GM19463 (cell line): ENCODE measurements at regions not wholly inside any gene's neighbourhood (a gene's known extent, or its start where the extent isn't known, plus 50 kb on each side); places are given as distances from the start of the nearest gene placed in this dataset.
"Not testable (repeated sequence)": the region's sequence is repeated elsewhere in the genome, so short reads cannot be mapped to it uniquely, and the experiment has no call there.

ENCODE experiments used
- ATAC-seq: cut with Tn5 transposase; IDR thresholded peaks from one replicate; pipeline ENCODE4 v1.9.1; 2021; ENCODE audit warnings: mild to moderate bottlenecking, moderate library complexity; ENCODE audit not compliant: unreplicated experiment

- ATAC-seq = no peak
Measured at GRCh38 chr4:83738895-83739294, 203.0 kb downstream of the GPAT3 start.

DNA sequence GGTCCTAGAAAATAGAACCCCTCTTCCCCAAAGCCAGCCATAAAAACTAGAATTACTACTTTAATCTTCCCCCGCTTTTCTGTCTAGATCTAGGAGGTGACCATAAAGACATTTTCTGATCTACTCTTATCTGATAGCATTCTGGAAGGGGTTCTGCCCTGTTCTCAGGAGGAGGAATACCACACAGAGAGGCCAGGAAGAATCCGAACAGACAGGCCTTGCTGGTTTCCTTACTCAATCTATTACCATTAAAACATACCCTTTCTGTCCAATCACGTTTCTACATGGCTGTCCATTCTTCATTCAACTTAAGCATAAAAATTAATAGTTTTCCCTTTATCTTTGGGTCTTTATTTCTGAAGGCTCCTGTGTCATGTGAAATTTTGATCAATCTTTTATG, 198.7 kb downstream of the GPAT3 start:
- ATAC-seq = no peak

- no peak for ATAC-seq
Measured at GRCh38 chr4:83732114-83732635, 196.3 kb downstream of the GPAT3 start.

- no peak for ATAC-seq
Measured at GRCh38 chr4:83731609-83732008, 195.7 kb downstream of the GPAT3 start.

GRCh38 chr4:83730958-83731357, 195.1 kb downstream of the GPAT3 start:
- ATAC-seq = not testable (repeated sequence)

DNA sequence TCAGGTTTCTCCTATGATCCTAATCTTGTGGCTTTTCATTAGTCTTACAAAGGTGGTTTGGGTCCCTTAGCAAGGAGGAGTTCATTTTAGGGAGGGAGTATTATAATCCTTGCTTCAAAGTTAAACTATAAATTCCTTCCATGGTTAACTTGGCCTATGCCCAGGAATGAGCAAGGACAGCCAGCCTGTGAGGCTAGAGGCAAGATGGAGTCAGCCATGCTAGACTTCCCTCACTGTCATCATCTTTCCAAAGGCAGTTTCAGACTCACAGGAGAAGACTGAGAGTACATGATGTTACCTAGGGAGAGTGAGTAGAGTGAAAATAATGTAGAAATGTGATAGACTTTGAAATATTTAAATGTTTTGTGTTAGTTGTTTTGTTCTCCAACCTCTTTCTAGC, 192.3 kb downstream of the GPAT3 start:
- no peak for ATAC-seq

DNA sequence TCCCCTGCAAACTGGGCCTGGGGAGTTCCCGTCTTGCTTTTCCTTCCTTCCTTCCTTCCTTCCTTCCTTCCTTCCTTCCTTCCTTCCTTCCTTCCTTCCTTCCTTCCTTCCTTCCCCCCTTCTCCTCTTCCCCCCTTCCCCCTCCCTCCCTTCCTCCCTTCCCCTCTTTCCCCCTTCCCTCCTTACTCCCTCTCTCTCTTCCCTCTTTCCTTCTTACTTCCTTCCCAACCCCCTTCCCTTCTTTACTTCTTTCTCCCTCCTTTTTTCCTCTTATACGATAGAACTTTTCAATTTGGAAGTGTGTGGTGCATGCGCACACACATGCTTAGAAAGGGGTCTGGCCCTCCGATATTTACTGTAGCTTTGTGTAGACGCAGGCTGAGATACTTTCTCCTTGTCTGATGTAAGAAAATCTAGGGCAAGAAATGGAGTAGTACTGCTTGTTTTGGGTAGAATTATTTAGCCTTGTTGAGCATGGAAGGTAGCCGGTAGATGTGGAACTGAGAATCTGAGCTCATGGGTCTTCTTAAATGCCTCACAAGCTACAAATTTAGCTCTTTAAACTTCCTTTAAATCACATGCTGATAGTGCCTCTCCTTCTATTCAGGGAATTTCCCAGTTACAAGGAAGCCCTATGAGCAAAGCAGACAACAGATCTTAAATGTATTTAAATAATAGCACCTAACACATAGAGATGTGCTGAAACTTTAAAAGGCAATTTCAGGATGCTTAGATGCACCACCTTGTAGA, 189.6 kb downstream of the GPAT3 start:
- ATAC-seq = no peak

- no peak for ATAC-seq
Measured at GRCh38 chr4:83724485-83725335, 188.8 kb downstream of the GPAT3 start.

- no peak for ATAC-seq
Measured at GRCh38 chr4:83723609-83724008, 187.7 kb downstream of the GPAT3 start.

DNA sequence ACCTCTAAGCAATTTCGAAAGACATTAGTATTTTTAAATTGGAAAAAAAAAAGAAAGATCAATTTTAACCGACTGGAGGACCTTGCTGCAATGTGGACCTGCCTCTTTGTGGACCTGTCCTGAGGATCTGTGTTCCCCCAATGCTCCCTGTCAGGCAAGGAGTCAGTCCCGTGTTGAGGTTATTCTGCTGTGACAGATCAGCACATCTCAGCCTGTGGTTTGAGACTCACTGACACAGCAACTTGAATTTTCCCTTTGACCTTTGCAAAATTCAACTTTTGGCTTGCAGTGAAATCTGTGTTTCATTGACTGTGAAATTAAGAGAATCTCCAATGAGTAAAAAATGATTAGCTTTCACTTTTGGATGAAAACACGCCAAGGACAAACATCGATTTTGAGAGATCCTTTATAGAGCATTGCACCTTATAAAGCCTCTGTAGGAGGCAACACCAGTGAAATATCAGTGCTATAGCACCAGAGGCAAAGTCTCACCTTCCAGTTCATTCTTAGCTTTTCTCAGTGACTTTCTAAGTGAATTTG, 186.9 kb downstream of the GPAT3 start:
- no peak for ATAC-seq

GRCh38 chr4:83716874-83717273, 181.0 kb downstream of the GPAT3 start:
- ATAC-seq = no peak

- no peak for ATAC-seq
Measured at GRCh38 chr4:83712890-83713289, 177.0 kb downstream of the GPAT3 start.

DNA sequence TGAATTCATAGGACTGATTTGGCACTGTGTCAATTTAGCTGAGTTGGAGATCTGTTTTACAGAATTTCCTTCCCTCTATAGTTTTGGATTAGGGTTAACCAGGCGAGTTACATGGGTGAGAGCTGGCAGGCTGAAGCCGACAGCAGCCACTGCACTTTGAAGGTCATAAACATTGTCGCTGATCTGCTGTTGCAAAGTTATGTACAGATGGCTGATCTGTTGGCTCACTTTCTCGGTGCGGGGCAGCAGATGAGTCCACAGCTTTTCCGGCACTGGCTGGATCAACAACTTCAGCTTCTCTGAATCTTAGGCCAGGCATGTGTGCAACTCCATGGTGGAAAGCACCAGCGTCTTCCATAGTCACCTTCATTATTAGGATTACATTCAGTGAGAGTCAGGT, 173.7 kb downstream of the GPAT3 start:
- no peak for ATAC-seq

GRCh38 chr4:83708500-83709175, 172.7 kb downstream of the GPAT3 start:
- ATAC-seq = no peak

- ATAC-seq = no peak
Measured at GRCh38 chr4:83704786-83705185, 168.9 kb downstream of the GPAT3 start.

DNA sequence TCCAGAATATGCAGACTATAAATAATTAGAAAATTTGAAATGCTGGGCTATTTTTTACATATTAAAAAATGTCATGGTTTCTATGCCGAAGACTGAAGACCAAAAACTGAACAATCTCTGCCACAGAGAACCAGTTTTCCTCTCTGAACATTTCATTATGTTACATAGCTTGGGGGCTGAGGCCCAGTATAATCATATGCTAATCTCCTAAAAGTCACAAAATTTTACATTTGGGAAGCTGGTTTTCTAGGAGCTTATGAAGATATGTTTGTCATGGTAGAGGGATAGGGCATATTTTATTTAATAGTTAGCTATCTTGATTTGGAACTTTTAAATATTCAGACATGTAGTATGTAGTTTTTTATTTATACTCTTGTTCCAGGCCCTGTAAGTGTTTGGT, 167.8 kb downstream of the GPAT3 start:
- no peak for ATAC-seq

GRCh38 chr4:83701041-83701440, 165.1 kb downstream of the GPAT3 start:
- no peak for ATAC-seq

GRCh38 chr4:83699358-83699757, 163.4 kb downstream of the GPAT3 start:
- no peak for ATAC-seq

DNA sequence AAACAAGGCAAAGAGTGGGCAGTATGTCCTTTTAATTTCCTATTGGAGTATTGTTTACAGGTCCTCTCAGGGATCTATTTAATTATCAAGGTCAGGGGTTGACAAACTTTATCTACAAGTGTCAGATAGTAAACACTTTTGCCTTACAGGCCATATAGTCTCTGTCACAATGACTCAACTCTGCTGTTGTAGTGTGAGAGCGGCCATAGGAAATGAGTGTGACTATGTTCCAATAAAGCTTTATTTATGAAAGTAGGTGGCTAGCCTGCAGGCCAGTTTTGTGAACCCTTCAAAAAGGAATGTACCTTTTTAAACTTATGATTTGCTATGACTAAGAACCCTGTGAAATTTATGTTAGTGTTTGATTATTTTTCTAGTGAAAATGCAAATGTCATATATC, 156.1 kb downstream of the GPAT3 start:
- ATAC-seq = no peak

DNA sequence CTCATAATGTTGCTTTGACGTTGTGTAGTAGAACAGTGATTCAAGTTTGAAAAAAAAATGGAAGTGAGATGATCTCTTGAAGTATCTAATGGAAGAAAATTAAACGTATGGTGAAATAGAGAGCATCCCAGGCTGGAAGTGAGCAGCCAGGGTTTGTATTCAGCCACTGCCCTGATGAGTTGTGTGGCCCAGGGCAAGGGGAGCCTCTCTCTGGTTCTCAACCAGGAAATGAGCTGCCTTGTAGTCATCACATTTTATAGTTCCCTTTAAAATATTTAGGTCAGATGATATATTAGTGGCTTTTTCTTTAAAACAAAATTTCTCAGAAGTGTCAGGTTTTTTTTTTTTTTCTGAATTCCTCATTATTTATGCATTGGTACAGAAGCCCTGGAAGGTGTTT, 150.3 kb downstream of the GPAT3 start:
- no peak for ATAC-seq

DNA sequence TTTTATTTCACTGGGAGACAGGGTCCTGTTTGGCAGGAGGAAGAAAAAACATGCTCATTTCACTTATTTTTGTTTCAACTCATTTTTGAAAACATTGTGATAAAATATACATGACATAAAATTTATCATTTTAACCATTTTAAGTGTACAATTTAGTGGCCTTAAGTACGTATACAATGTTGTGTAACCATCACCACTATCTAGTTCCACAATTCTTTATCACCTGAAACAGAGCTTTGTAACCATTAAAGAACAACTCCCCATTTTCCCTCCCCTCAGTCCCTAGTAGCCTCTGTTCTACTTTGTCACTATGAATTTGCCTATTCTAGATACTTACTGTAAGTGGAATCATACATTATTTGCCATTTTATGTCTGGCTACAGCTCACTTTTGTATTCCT, 143.8 kb downstream of the GPAT3 start:
- no peak for ATAC-seq
